Uterus (tissue), 3 donors: ENCODE measurements at regions not wholly inside any gene's neighbourhood (a gene's known extent, or its start where the extent isn't known, plus 50 kb on each side); places are given as distances from the start of the nearest gene placed in this dataset.
"Not testable (repeated sequence)": the region's sequence is repeated elsewhere in the genome, so short reads cannot be mapped to it uniquely, and the experiment has no call there.

ENCODE experiments used
- DNase-seq, 2 donors: peaks; one replicate each; pipeline ENCODE4 v3.0.0-alpha.2; 2019 to 2020
- H3K27ac ChIP-seq, 2 donors: fragments of 200-600 bp; sonication (generic); 1 replicate in 1 of 2; 2 replicates in 1 of 2; pipeline ENCODE4 v1.5.1; 2016 to 2018
- H3K27me3 ChIP-seq, 2 donors: fragments of 200-600 bp; sonication (generic); one replicate each; pipeline ENCODE4 v1.5.1; 2018 to 2019; ENCODE audit warnings: control low read depth in 1 of 2
- H3K36me3 ChIP-seq, 2 donors: fragments of 200-600 bp; sonication (generic); one replicate each; pipeline ENCODE4 v1.5.1; 2019; ENCODE audit warnings: control low read depth in 1 of 2
- H3K4me1 ChIP-seq, 2 donors: fragments of 200-600 bp; sonication (generic); one replicate each; pipeline ENCODE4 v1.5.1; 2018 to 2019; ENCODE audit warnings: control low read depth in 1 of 2
- H3K4me3 ChIP-seq, 2 donors: fragments of 200-600 bp; sonication (generic); 1 replicate in 1 of 2; 2 replicates in 1 of 2; pipeline ENCODE4 v1.5.1; 2018 to 2019; ENCODE audit warnings: mild to moderate bottlenecking in 1 of 2
- H3K9me3 ChIP-seq, 2 donors: fragments of 200-600 bp; sonication (generic); one replicate each; pipeline ENCODE4 v1.5.1; 2019; ENCODE audit warnings: control low read depth in 1 of 2
- CTCF ChIP-seq, 4 experiments: fragments of 200-600 bp in 2 of 4; fragments of 450-650 bp in 2 of 4; sonication (generic) in 2 of 4; IDR thresholded peaks; one replicate each; pipeline ENCODE4 v1.5.1; 2016 to 2019; ENCODE audit warnings: antibody characterized with exemption in 4 of 4, mild to moderate bottlenecking in 2 of 4, moderate library complexity in 1 of 4
- POLR2A ChIP-seq, 2 donors: fragments of 450-650 bp; IDR thresholded peaks; one replicate each; pipeline ENCODE4 v1.6.1; 2016; ENCODE audit warnings: antibody characterized with exemption in 2 of 2, mild to moderate bottlenecking in 1 of 2, moderate library complexity in 1 of 2
- intact Hi-C: fragments of 100-400 bp; cut with DNase I; formaldehyde crosslinking; loops from one replicate; pipeline ENCODE4 v1.15.1; 2023; ENCODE audit warnings: low total_unique reads
- donor health status: DM: yes; HTN: yes; CAD: no.

- Histone ChIP-seq H3K4me3 (no peak overlapping the region), H3K9me3 (no peaks in the 10 kb centered on the region), H3K36me3 (no peaks in the 10 kb centered on the region), H3K27me3 (no peaks in the 10 kb centered on the region), H3K4me1 (no peaks in the 10 kb centered on the region), H3K27ac (no peak overlapping the region)
- intact Hi-C loops, result no loop called here
- DNase-seq, result no peak
- TF ChIP-seq POLR2A (IDR thresholded peaks at IDR 0.05) (no peak), CTCF (IDR thresholded peaks at IDR 0.05) (no peak)
Observed at GRCh38 chr5:111922344-111922743, 165.3 kb upstream of the NREP start.

- H3K9me3 ChIP-seq, H3K36me3 ChIP-seq, intact Hi-C loops, H3K27ac ChIP-seq, DNase-seq, H3K27me3 ChIP-seq, H3K4me1 ChIP-seq, H3K4me3 ChIP-seq: not testable (repeated sequence)
Observed at GRCh38 chr5:111921691-111922090, 164.7 kb upstream of the NREP start.

GRCh38 chr5:111914966-111915636 lies 158.1 kb upstream of the NREP start:
- Histone ChIP-seq H3K4me3 (no peak overlapping the region), H3K4me1 (no peaks in the 10 kb centered on the region), H3K36me3 (no peaks in the 10 kb centered on the region), H3K27ac (no peak overlapping the region), H3K9me3 (no peaks in the 10 kb centered on the region), H3K27me3 (no peaks in the 10 kb centered on the region)
- TF ChIP-seq POLR2A (IDR thresholded peaks at IDR 0.05), result no peak
- no peak for TF ChIP-seq CTCF (IDR thresholded peaks at IDR 0.05)
- intact Hi-C loops, result no loop called here
- no peak for DNase-seq

GRCh38 chr5:111902436-111902835 lies 145.4 kb upstream of the NREP start:
- Histone ChIP-seq H3K27me3 (no peaks in the 10 kb centered on the region), H3K36me3 (no peaks in the 10 kb centered on the region), H3K27ac (no peak overlapping the region), H3K9me3 (no peaks in the 10 kb centered on the region), H3K4me3 (no peak overlapping the region), H3K4me1 (no peaks in the 10 kb centered on the region)
- TF ChIP-seq CTCF (IDR thresholded peaks at IDR 0.05) (no peak), POLR2A (IDR thresholded peaks at IDR 0.05) (no peak)
- no peak for DNase-seq
- intact Hi-C loops, result no loop called here

GRCh38 chr5:111901296-111901695 lies 144.3 kb upstream of the NREP start:
- DNase-seq, result no peak
- Histone ChIP-seq H3K36me3 (no peaks in the 10 kb centered on the region), H3K4me3 (no peak overlapping the region), H3K4me1 (no peaks in the 10 kb centered on the region), H3K27ac (no peak overlapping the region), H3K9me3 (no peaks in the 10 kb centered on the region), H3K27me3 (no peaks in the 10 kb centered on the region)
- intact Hi-C loops, result no loop called here
- TF ChIP-seq CTCF (IDR thresholded peaks at IDR 0.05), result no peak

- TF ChIP-seq CTCF (IDR thresholded peaks at IDR 0.05) (no peak), POLR2A (IDR thresholded peaks at IDR 0.05) (no peak)
- DNase-seq, result no peak
- Histone ChIP-seq H3K36me3 (no peaks in the 10 kb centered on the region), H3K27ac (no peak overlapping the region), H3K27me3 (no peaks in the 10 kb centered on the region), H3K9me3 (no peaks in the 10 kb centered on the region), H3K4me3 (no peak overlapping the region), H3K4me1 (no peaks in the 10 kb centered on the region)
- intact Hi-C loops, result no loop called here
Observed at GRCh38 chr5:111892949-111893348, 136.0 kb upstream of the NREP start.
